Mesothelial cell of epicardium (in vitro differentiated cells): ENCODE measurements at regions not wholly inside any gene's neighbourhood (a gene's known extent, or its start where the extent isn't known, plus 50 kb on each side); places are given as distances from the start of the nearest gene placed in this dataset.

Source experiments
- DNase-seq, 2 experiments: peaks; one replicate each; pipeline ENCODE4 v3.0.0; 2021; ENCODE audit warnings: low spot score in 2 of 2; ENCODE audit not compliant: unreplicated experiment in 2 of 2
- H3K27ac Mint-ChIP-seq: 2 replicates; pipeline ENCODE4 v1.8.0; 2021; ENCODE audit warnings: mixed read lengths
- H3K27me3 Mint-ChIP-seq: 2 replicates; pipeline ENCODE4 v1.8.0; 2021; ENCODE audit warnings: low read depth, mixed read lengths
- H3K36me3 Mint-ChIP-seq: 2 replicates; pipeline ENCODE4 v1.8.0; 2021; ENCODE audit warnings: mixed read lengths
- H3K4me1 Mint-ChIP-seq: 2 replicates; pipeline ENCODE4 v1.8.0; 2021; ENCODE audit warnings: mixed read lengths
- H3K4me3 Mint-ChIP-seq: 2 replicates; pipeline ENCODE4 v1.8.0; 2021; ENCODE audit warnings: mild to moderate bottlenecking, moderate library complexity, mixed read lengths
- H3K9me3 Mint-ChIP-seq: 2 replicates; pipeline ENCODE4 v1.8.0; 2021; ENCODE audit warnings: mixed read lengths
- CTCF ChIP-seq: fragments of 200-600 bp; sonication (generic); IDR thresholded peaks from one replicate; pipeline ENCODE4 v1.5.0; 2021; ENCODE audit warnings: antibody characterized with exemption; ENCODE audit not compliant: unreplicated experiment

- Mint-ChIP-seq H3K4me1 (no peaks in the 10 kb centered on the region), H3K27ac (no peak overlapping the region), H3K9me3 (peaks cover 34% of the 10 kb centered on the region), H3K27me3 (no peaks in the 10 kb centered on the region), H3K4me3 (no peak overlapping the region), H3K36me3 (peaks cover 4% of the 10 kb centered on the region)
- TF ChIP-seq CTCF = no peak
- DNase-seq = no peak
Observed at GRCh38 chr15:23983500-23984259, 296.6 kb upstream of the NDN start.

- no peak overlapping the region for H3K4me3 Mint-ChIP-seq
- TF ChIP-seq CTCF = no peak
- no peak overlapping the region for H3K27ac Mint-ChIP-seq
- H3K9me3 Mint-ChIP-seq = peaks cover 51% of the 10 kb centered on the region
- DNase-seq = no peak
- H3K27me3 Mint-ChIP-seq = no peaks in the 10 kb centered on the region
- H3K36me3 Mint-ChIP-seq = peaks cover 3% of the 10 kb centered on the region
- H3K4me1 Mint-ChIP-seq = no peaks in the 10 kb centered on the region
Observed at GRCh38 chr15:23994273-23994672, 307.2 kb upstream of the NDN start.

- H3K36me3 Mint-ChIP-seq = peaks cover 3% of the 10 kb centered on the region
- H3K4me3 Mint-ChIP-seq = no peak overlapping the region
- no peaks in the 10 kb centered on the region for H3K27me3 Mint-ChIP-seq
- peaks cover 5% of the 10 kb centered on the region for H3K4me1 Mint-ChIP-seq
- H3K9me3 Mint-ChIP-seq = peaks cover 43% of the 10 kb centered on the region
- no peak overlapping the region for H3K27ac Mint-ChIP-seq
- TF ChIP-seq CTCF = no peak
- no peak for DNase-seq
Observed at GRCh38 chr15:23998056-23998455, 311.0 kb upstream of the NDN start.

- H3K9me3 Mint-ChIP-seq = peaks cover 39% of the 10 kb centered on the region
- TF ChIP-seq CTCF = no peak
- H3K4me1 Mint-ChIP-seq = peaks cover 16% of the 10 kb centered on the region
- no peaks in the 10 kb centered on the region for H3K27me3 Mint-ChIP-seq
- H3K36me3 Mint-ChIP-seq = no peaks in the 10 kb centered on the region
- H3K27ac Mint-ChIP-seq = no peak overlapping the region
- no peak overlapping the region for H3K4me3 Mint-ChIP-seq
- no peak for DNase-seq
Observed at GRCh38 chr15:24008476-24008875, 321.4 kb upstream of the NDN start.

- peaks cover 46% of the 10 kb centered on the region for H3K9me3 Mint-ChIP-seq
- H3K27me3 Mint-ChIP-seq = no peaks in the 10 kb centered on the region
- H3K4me1 Mint-ChIP-seq = no peaks in the 10 kb centered on the region
- H3K4me3 Mint-ChIP-seq = no peak overlapping the region
- no peak overlapping the region for H3K27ac Mint-ChIP-seq
- H3K36me3 Mint-ChIP-seq = no peaks in the 10 kb centered on the region
- TF ChIP-seq CTCF = no peak
- no peak for DNase-seq
Observed at GRCh38 chr15:24017470-24017869, 330.4 kb upstream of the NDN start.
